ENCODE measurements at regions not wholly inside any gene's neighbourhood (a gene's known extent, or its start where the extent isn't known, plus 50 kb on each side); places are given as distances from the start of the nearest gene placed in this dataset.

DNA sequence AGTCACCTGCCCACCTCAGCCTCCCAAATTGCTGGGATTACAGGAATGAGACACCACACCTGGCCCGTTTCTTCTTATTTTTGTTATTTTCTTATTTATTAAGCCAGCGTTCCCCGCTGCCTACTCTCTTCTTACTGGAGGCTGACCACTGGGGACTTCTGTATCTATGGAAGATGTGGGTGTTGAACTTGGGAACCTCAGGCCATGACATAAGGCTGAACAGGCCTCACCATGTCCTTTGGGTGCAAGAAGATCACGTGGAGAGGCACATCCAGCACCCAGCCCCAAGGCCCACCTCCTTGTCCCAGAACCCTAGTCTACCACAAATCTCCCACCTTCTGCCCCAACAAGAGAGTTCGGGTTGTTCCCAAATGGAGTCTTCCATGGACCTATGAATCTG, 59.4 kb upstream of the NEK6 start:
- peak overlapping the region; percentile 98 for H3K27ac Mint-ChIP-seq
- H3K9me3 Mint-ChIP-seq = peaks cover 13% of the 10 kb centered on the region
- H3K4me1 Mint-ChIP-seq (ENCODE audit: low read depth) = peaks cover 90% of the 10 kb centered on the region
- no peaks in the 10 kb centered on the region for H3K27me3 Mint-ChIP-seq
- intact Hi-C loops (cut with micrococcal nuclease) = no loop called here
- peaks cover 13% of the 10 kb centered on the region for H3K36me3 Mint-ChIP-seq (ENCODE audit: low read depth)
- H3K4me3 Mint-ChIP-seq = no peak overlapping the region

- peaks cover 13% of the 10 kb centered on the region for H3K36me3 Mint-ChIP-seq (ENCODE audit: low read depth)
- H3K27ac Mint-ChIP-seq = peak overlapping the region; percentile 98
- H3K4me3 Mint-ChIP-seq = no peak overlapping the region
- H3K27me3 Mint-ChIP-seq = no peaks in the 10 kb centered on the region
- peaks cover 90% of the 10 kb centered on the region for H3K4me1 Mint-ChIP-seq (ENCODE audit: low read depth)
- intact Hi-C loops (cut with micrococcal nuclease) = no loop called here
- peaks cover 13% of the 10 kb centered on the region for H3K9me3 Mint-ChIP-seq
Observed at GRCh38 chr9:124198948-124199347, 58.8 kb upstream of the NEK6 start.

DNA sequence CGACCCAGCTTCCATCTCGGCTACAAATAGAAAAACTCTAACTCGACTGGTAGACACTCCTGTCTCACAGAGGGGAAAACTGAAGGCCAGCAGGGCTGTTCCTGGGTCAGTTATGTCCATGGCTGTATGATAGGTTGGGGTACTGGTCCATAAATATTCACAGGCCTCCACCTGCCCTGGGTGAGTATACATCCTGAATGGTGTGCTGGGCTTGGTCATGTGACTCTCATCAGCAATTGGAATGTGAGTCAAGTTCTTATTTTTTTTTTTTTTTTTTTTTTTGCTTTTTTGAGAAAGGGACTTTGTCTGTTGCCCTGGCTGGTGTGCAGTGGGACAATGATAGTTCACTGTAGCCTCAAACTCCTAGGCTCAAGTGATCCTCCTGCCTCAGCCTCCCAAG, 58.3 kb upstream of the NEK6 start:
- Mint-ChIP-seq H3K9me3 (peaks cover 13% of the 10 kb centered on the region), H3K27me3 (no peaks in the 10 kb centered on the region), H3K4me3 (no peak overlapping the region), H3K36me3 (ENCODE audit: low read depth) (peaks cover 13% of the 10 kb centered on the region), H3K27ac (peak overlapping the region; percentile 98), H3K4me1 (ENCODE audit: low read depth) (peaks cover 93% of the 10 kb centered on the region)
- intact Hi-C loops (cut with micrococcal nuclease) = no loop called here

DNA sequence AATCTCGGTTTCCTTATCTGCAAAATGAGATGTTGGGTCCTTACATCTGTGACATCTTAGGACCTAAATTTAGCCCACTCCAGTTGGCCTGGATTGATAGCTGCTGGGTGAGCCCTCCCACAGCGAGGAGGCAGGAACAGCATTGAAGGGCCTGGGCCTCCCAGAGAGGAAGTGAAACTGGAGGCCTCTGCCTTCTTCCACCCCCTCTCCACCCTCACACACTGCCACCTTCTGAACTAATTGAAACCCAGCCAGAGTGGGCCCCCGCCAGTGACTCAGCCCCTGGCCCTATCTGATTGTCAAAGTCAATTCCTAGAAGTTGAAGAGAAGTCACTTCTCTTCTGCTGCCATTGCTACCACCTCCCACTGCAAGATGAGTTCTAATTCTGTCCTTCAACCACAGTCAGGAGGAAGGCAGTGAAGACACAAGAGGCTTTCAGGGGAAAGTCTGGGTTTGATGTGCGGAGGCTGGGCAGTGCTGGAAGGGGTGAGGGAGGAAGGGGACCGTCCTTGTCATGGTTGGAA, 55.2 kb upstream of the NEK6 start:
- Mint-ChIP-seq H3K27ac (peak overlapping the region; percentile 90), H3K4me1 (ENCODE audit: low read depth) (peaks cover 98% of the 10 kb centered on the region), H3K9me3 (no peaks in the 10 kb centered on the region), H3K36me3 (ENCODE audit: low read depth) (no peaks in the 10 kb centered on the region), H3K4me3 (peak overlapping the region; percentile 79), H3K27me3 (no peaks in the 10 kb centered on the region)
- intact Hi-C loops (cut with micrococcal nuclease) = loop anchor here (2.0 to 5.0 kb wide), 2 partner anchors 14 to 55 kb away; partner anchors contain the start of gene NEK6

- intact Hi-C loops (cut with micrococcal nuclease) = no loop called here
- Mint-ChIP-seq H3K4me1 (ENCODE audit: low read depth) (peaks cover 90% of the 10 kb centered on the region), H3K27ac (peak overlapping the region; percentile 90)
Observed at GRCh38 chr9:124205686-124206352, 51.9 kb upstream of the NEK6 start.

GRCh38 chr9:124206391-124206790, 51.4 kb upstream of the NEK6 start:
- no peaks in the 10 kb centered on the region for H3K36me3 Mint-ChIP-seq (ENCODE audit: low read depth)
- H3K27me3 Mint-ChIP-seq = no peaks in the 10 kb centered on the region
- peaks cover 90% of the 10 kb centered on the region for H3K4me1 Mint-ChIP-seq (ENCODE audit: low read depth)
- H3K27ac Mint-ChIP-seq = peak overlapping the region; percentile 90
- H3K9me3 Mint-ChIP-seq = no peaks in the 10 kb centered on the region
- intact Hi-C loops (cut with micrococcal nuclease) = no loop called here
- H3K4me3 Mint-ChIP-seq = no peak overlapping the region

More at GRCh38 chr9:124205686-124206352, 51.9 kb upstream of the NEK6 start:
- no peaks in the 10 kb centered on the region for H3K27me3 Mint-ChIP-seq
- no peak overlapping the region for H3K4me3 Mint-ChIP-seq
- no peaks in the 10 kb centered on the region for H3K9me3 Mint-ChIP-seq
- no peaks in the 10 kb centered on the region for H3K36me3 Mint-ChIP-seq (ENCODE audit: low read depth)
